ENCODE measurements at regions not wholly inside any gene's neighbourhood (a gene's known extent, or its start where the extent isn't known, plus 50 kb on each side); places are given as distances from the start of the nearest gene placed in this dataset.

GRCh38 chr10:42112331-42113157, 525.8 kb downstream of the ZNF33B start:
- no peak for TF ChIP-seq CTCF (IDR thresholded peaks at IDR 0.05; ENCODE audit: low read depth, low read length)
- no peaks in the 10 kb centered on the region for H3K9me3 ChIP-seq

GRCh38 chr10:42111661-42112330, 526.6 kb downstream of the ZNF33B start:
- no peak for DNase-seq
- Histone ChIP-seq H3K4me3 (ENCODE audit: low read depth, low read length) (no peak overlapping the region), H3K9me3 (no peaks in the 10 kb centered on the region), H3K36me3 (no peaks in the 10 kb centered on the region), H3K4me1 (no peaks in the 10 kb centered on the region), H3K27me3 (no peaks in the 10 kb centered on the region)
- no peak for TF ChIP-seq CTCF (IDR thresholded peaks at IDR 0.05; ENCODE audit: low read depth, low read length)

More at GRCh38 chr10:42112331-42113157, 525.8 kb downstream of the ZNF33B start:
- no peak overlapping the region for H3K4me3 ChIP-seq (ENCODE audit: low read depth, low read length)
- no peaks in the 10 kb centered on the region for H3K36me3 ChIP-seq
- H3K4me1 ChIP-seq = no peaks in the 10 kb centered on the region
- no peak for DNase-seq
- H3K27me3 ChIP-seq = no peaks in the 10 kb centered on the region

- Histone ChIP-seq H3K4me1 (no peaks in the 10 kb centered on the region), H3K27me3 (no peaks in the 10 kb centered on the region), H3K4me3 (ENCODE audit: low read depth, low read length) (no peak overlapping the region), H3K36me3 (no peaks in the 10 kb centered on the region), H3K9me3 (no peaks in the 10 kb centered on the region)
- DNase-seq = no peak
- TF ChIP-seq CTCF (IDR thresholded peaks at IDR 0.05; ENCODE audit: low read depth, low read length) = no peak
These were observed 527.3 kb downstream of the ZNF33B start for GRCh38 chr10:42111076-42111475.
